Testis (tissue), 2 donors: ENCODE measurements at regions not wholly inside any gene's neighbourhood (a gene's known extent, or its start where the extent isn't known, plus 50 kb on each side); places are given as distances from the start of the nearest gene placed in this dataset.

Experiments
- DNase-seq: peaks from one replicate; pipeline ENCODE4 v3.0.0-alpha.2; 2019
- H3K27ac ChIP-seq, 2 donors: fragments of 200-600 bp; sonication (generic); one replicate each; pipeline ENCODE4 v1.5.1; 2019
- H3K27me3 ChIP-seq: fragments of 200-600 bp; sonication (generic); one replicate; pipeline ENCODE4 v1.5.1; 2019
- H3K36me3 ChIP-seq: fragments of 200-600 bp; sonication (generic); one replicate; pipeline ENCODE4 v1.5.1; 2017; ENCODE audit warnings: low read depth; ENCODE audit errors: missing control alignments
- H3K4me1 ChIP-seq: fragments of 200-600 bp; sonication (generic); one replicate; pipeline ENCODE4 v1.5.1; 2019
- H3K4me3 ChIP-seq, 2 donors: fragments of 200-600 bp; sonication (generic); one replicate each; pipeline ENCODE4 v1.5.1; 2017 to 2019
- H3K9me3 ChIP-seq: fragments of 200-600 bp; sonication (generic); one replicate; pipeline ENCODE4 v1.5.1; 2017
- POLR2A ChIP-seq: fragments of 450-650 bp; IDR thresholded peaks from one replicate; pipeline ENCODE4 v1.6.1; 2017; ENCODE audit warnings: antibody characterized with exemption, mild to moderate bottlenecking, moderate library complexity
- WGBS, 2 donors: methylation state at CpG; one replicate each; pipeline ENCODE4 v1.1.5; 2018; 5-methylcytosine and 5-hydroxymethylcytosine counted together
- intact Hi-C: fragments of 100-400 bp; cut with DNase I; formaldehyde crosslinking; loops from one replicate; pipeline ENCODE4 v1.15.1; 2023; ENCODE audit warnings: low total_unique reads
- TF ChIP-seq, protein P1 (sequence below), 3 experiments: fragments of 450-650 bp in 2 of 3; fragments of 200-600 bp in 1 of 3; sonication (generic) in 1 of 3; IDR thresholded peaks; one replicate each; pipeline ENCODE4 v1.5.1; 2016 to 2019; ENCODE audit warnings: antibody characterized with exemption in 3 of 3, mild to moderate bottlenecking in 2 of 3, moderate library complexity in 1 of 3

- no peak for TF ChIP-seq POLR2A
- TF ChIP-seq, protein P1, sequence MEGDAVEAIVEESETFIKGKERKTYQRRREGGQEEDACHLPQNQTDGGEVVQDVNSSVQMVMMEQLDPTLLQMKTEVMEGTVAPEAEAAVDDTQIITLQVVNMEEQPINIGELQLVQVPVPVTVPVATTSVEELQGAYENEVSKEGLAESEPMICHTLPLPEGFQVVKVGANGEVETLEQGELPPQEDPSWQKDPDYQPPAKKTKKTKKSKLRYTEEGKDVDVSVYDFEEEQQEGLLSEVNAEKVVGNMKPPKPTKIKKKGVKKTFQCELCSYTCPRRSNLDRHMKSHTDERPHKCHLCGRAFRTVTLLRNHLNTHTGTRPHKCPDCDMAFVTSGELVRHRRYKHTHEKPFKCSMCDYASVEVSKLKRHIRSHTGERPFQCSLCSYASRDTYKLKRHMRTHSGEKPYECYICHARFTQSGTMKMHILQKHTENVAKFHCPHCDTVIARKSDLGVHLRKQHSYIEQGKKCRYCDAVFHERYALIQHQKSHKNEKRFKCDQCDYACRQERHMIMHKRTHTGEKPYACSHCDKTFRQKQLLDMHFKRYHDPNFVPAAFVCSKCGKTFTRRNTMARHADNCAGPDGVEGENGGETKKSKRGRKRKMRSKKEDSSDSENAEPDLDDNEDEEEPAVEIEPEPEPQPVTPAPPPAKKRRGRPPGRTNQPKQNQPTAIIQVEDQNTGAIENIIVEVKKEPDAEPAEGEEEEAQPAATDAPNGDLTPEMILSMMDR (IDR thresholded peaks at IDR 0.05): no peak
- Histone ChIP-seq H3K27me3 (no peaks in the 10 kb centered on the region), H3K4me3 (no peak overlapping the region), H3K36me3 (no peaks in the 10 kb centered on the region), H3K27ac (no peak overlapping the region), H3K4me1 (no peaks in the 10 kb centered on the region), H3K9me3 (no peaks in the 10 kb centered on the region)
- intact Hi-C loops: no loop called here
- 68 to 80% methylated on average over 2 of the region's 2 CpGs for WGBS, 2 donors
- no peak for DNase-seq
These were observed 350.9 kb upstream of the CDH20 start for GRCh38 chr18:60982329-60982695.

DNA sequence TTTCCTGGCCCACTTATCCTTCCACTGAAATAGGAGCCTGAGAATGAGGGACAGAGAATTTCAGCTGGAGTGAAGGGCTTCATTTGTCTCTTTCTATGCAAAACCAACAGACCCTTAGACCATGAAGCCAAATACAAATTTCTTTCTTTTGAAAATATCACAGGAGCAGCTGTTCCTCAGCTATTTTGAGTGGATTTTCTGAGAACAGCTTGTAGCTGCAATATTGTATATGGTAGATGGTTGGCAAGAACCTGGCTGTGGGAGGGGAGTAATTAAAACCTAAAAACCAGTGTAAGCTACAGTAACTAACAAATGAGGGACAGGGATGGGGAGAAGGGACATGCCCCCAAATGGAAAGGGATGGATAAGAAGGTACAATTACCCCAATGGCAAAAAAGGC is 350.3 kb upstream of the CDH20 start:
- Histone ChIP-seq H3K4me1 (no peaks in the 10 kb centered on the region), H3K27me3 (no peaks in the 10 kb centered on the region), H3K4me3 (no peak overlapping the region), H3K36me3 (no peaks in the 10 kb centered on the region), H3K27ac (no peak overlapping the region), H3K9me3 (no peaks in the 10 kb centered on the region)
- DNase-seq: no peak
- TF ChIP-seq, protein P1 (IDR thresholded peaks at IDR 0.05): no peak
- no peak for TF ChIP-seq POLR2A
- intact Hi-C loops: no loop called here

GRCh38 chr18:60984510-60984909 is 348.7 kb upstream of the CDH20 start:
- no peak for TF ChIP-seq POLR2A
- TF ChIP-seq, protein P1 (IDR thresholded peaks at IDR 0.05): no peak
- no peak for DNase-seq
- WGBS, 2 donors: 82 to 94% methylated on average over 4 of the region's 4 CpGs

DNA sequence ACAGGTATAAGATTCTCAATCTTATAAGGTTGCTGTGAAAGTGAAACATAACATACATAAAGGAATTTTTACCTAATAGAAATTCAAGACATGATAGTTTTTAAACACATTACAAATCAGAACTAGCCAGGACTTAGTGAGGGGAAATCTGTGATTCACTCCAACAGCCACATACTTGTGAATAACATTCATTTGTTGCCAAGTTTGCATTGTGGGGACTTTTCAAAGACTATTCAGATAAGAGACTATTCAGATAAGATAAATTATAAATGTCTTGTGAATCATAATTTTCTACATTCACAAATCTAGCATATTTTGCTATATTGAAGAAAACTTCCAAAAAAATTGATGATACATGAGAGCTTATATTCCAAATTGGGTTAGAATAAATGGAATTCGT is 345.3 kb upstream of the CDH20 start:
- Histone ChIP-seq H3K9me3 (no peaks in the 10 kb centered on the region), H3K4me3 (no peak overlapping the region), H3K27ac (no peak overlapping the region), H3K36me3 (no peaks in the 10 kb centered on the region), H3K4me1 (no peaks in the 10 kb centered on the region), H3K27me3 (no peaks in the 10 kb centered on the region)
- TF ChIP-seq POLR2A: no peak
- TF ChIP-seq, protein P1 (IDR thresholded peaks at IDR 0.05): no peak
- DNase-seq: no peak
- intact Hi-C loops: no loop called here
- WGBS, 2 donors: 81 to 95% methylated on average over 1 of the region's 1 CpG

More at GRCh38 chr18:60984510-60984909, 348.7 kb upstream of the CDH20 start:
- no peak overlapping the region for H3K27ac ChIP-seq
- intact Hi-C loops: no loop called here
- H3K9me3 ChIP-seq: no peaks in the 10 kb centered on the region
- no peaks in the 10 kb centered on the region for H3K27me3 ChIP-seq
- no peaks in the 10 kb centered on the region for H3K36me3 ChIP-seq
- H3K4me3 ChIP-seq: no peak overlapping the region
- H3K4me1 ChIP-seq: no peaks in the 10 kb centered on the region

DNA sequence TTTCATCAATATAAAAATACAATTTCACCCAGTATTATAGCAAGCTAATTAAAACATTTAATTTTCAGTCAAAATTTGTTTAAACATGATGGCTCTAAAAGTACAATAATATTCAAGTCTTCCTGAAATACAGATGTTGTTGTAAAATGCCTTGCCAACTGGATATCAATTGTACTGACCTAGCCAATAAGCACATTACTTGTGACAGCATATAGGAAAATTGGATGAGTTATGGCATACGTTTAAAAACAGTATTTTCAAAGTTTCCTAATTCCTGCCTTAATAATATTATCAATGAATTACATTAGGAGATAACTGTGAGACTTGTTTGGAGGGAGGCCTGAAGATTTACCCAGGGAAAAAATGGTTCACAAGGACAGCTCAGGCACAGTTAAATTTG is 336.9 kb upstream of the CDH20 start:
- Histone ChIP-seq H3K36me3 (no peaks in the 10 kb centered on the region), H3K27ac (no peak overlapping the region), H3K4me3 (no peak overlapping the region), H3K4me1 (no peaks in the 10 kb centered on the region), H3K9me3 (no peaks in the 10 kb centered on the region), H3K27me3 (no peaks in the 10 kb centered on the region)
- intact Hi-C loops: no loop called here
- no peak for TF ChIP-seq POLR2A
- TF ChIP-seq, protein P1 (IDR thresholded peaks at IDR 0.05): no peak
- DNase-seq: no peak
- WGBS, 2 donors: 65 to 78% methylated on average over 1 of the region's 1 CpG
